HG02759 (cell line): ENCODE measurements at regions not wholly inside any gene's neighbourhood (a gene's known extent, or its start where the extent isn't known, plus 50 kb on each side); places are given as distances from the start of the nearest gene placed in this dataset.
A peak's percentile ranks its signal among the peaks of the same experiment; 100 is the strongest.

Experiments used
- ATAC-seq: cut with Tn5 transposase; IDR thresholded peaks from one replicate; pipeline ENCODE4 v1.9.1; 2021; ENCODE audit warnings: mild to moderate bottlenecking, moderate library complexity; ENCODE audit not compliant: unreplicated experiment

DNA sequence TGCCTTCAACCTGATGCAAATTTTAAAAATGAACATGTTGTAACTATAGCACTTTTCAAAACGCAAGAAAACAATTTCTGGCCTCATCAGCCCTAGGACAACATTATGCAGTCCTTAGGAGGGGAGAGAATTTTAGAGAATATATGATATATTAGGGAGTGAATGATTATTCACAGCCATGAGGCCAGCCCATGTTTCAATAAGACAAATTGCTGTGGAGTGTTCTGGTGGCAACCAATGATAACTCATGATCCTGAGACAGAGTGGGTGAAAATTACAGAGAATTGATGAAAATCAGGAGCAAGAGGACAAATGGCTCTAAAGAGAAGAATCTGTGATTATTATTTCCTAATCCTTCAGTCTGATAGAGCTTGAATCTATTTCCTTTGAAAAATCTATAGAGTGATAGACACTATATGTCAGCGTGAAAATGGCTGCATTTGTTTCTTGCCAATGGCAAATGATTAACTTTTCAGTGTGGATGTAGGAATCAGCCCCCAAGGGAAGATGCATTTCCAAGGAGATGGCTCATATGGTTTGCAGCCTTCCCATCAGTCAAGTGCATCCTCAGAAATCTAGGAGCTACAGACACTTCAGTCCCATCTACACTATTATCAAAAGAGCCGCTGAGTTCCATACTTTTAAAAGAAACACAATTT is 761.0 kb upstream of the ARRDC4 start:
- no peak for ATAC-seq

DNA sequence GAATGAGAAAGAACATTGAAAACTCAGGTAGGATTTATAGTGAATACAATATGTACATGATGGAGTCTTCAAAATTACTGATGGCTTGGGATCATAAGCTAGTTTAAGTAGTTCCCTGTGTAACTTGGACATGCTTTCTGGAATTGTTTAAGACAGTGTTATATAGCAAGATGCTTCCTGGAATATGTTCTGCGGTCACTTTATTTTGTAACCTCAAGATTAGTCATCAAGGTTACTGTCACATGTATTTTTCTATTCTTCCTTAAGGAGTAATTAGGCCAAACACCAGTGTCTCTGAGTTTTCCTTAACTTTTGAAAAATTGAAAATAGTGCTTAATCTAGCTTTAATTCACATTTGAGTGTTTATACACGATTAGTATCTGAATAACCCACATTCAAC is 760.3 kb upstream of the ARRDC4 start:
- ATAC-seq = no peak

DNA sequence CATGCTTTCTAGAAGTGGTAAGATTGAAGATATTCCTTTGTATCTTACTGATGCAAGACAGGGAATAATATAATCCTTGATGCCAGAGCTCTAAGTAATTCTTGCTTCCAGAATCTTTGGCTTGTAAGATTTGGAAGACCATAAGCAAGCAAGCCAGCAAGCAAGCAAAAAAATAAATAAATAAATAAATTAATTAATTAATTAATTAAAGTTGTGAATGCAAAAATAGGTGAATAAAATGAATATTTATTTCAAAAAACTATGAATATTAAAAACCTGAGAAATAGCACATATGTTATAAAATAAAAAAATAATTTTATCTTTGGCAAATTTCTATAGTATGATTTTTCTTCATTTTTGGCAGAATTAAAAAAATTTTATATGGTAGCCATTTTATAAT is 750.2 kb upstream of the ARRDC4 start:
- no peak for ATAC-seq

DNA sequence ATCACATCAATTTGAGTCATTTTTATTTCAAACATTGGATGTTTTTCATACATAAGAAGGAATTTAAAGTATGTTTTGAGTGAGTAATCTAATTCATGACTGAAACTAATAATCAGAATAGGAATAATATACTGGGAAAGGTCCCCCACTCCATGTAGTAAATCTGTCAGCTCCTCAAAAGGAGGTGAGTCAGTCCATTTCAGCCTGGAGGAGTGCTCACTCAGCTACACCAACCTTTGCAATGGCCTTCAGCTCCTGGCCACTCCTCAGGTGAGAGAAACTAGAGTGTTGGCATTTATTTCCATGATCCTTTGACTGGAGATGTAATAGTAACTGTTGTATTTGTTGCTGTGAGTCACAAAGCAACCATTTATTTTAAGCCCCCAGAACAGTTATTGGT is 744.9 kb upstream of the ARRDC4 start:
- ATAC-seq = no peak

GRCh38 chr15:97224191-97224641 is 736.3 kb upstream of the ARRDC4 start:
- ATAC-seq = no peak

GRCh38 chr15:97234851-97235610 is 725.5 kb upstream of the ARRDC4 start:
- ATAC-seq = peak; percentile 78

DNA sequence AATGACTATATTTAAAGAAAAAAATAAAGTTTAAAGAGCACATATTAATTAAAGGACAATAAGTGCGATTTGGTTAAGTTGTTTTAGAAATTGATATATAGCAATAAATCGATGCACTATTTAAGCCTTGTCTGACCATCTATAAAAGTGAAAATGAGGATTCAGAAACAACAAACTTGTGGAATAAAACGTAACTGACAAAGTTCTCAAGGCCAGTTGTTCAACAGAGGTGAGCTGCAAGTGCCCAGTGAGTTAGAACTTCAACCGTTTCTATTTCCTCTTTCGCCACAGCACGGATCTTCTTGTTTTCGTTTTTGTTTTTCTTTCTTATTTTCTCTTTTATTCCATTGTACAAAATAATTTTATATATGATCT is 724.9 kb upstream of the ARRDC4 start:
- ATAC-seq = no peak

- no peak for ATAC-seq
Measured at GRCh38 chr15:97236140-97236539, 724.4 kb upstream of the ARRDC4 start.

GRCh38 chr15:97237160-97237559 is 723.3 kb upstream of the ARRDC4 start:
- ATAC-seq = no peak

DNA sequence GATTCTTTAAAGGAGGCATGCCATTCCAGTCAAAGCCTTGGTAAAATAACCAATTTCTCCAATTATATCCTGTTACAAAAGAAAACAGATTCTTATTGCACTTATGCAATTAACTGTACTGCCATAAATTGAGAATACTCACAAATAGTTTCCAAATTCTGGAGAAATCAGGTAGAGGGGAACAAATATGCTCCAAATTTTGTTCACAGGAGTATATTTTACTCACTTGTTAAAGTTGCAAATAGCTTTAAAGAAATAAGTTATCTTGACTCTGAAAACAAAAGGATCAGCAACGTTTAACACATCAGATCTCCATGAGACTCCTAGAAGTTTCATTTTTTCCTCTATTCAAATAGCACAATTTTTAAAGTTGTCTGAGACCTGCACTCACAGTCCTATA is 712.1 kb upstream of the ARRDC4 start:
- ATAC-seq = no peak

GRCh38 chr15:97259943-97260342 is 700.6 kb upstream of the ARRDC4 start:
- no peak for ATAC-seq

GRCh38 chr15:97301166-97301565 is 659.3 kb upstream of the ARRDC4 start:
- no peak for ATAC-seq

DNA sequence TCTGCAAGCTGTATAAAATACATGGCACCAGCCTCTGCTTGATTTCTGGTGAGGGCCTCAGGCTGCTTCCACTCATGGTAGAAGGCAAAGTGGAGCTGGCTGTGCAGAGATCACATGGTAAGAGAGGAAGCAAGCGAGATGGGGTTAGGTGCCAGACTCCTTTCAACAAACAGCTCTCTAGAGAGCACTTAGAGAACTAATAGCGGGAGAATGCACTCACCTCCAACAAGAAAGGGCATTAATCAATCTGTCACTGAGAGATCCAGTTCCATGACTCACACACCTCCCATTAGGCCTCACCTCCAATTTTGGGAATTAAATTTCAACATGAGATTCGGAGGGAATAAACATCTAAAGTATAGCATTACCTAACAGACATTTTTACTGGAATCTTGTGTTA is 644.1 kb upstream of the ARRDC4 start:
- ATAC-seq = no peak

DNA sequence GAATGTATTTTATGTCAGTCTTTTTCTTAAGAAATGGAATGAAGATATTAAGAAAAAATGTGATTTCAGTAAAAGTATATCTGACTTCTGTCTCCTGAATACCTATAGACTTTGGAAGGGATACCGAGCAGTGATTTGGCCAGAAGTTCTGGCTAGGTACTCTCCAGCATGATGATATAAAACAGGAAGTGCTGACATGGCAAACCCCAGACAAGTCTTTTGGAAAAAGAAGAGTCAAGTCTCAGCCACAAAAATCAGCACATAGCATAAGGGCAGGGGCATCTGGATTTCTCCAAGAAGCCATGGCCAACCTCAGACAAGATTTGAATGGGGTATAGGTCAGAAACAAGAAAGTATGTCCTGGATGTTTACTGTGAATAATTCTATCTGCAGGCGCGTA is 643.3 kb upstream of the ARRDC4 start:
- no peak for ATAC-seq

- ATAC-seq = no peak
Measured at GRCh38 chr15:97319291-97319690, 641.2 kb upstream of the ARRDC4 start.

- ATAC-seq = no peak
Measured at GRCh38 chr15:97346221-97346620, 614.3 kb upstream of the ARRDC4 start.

DNA sequence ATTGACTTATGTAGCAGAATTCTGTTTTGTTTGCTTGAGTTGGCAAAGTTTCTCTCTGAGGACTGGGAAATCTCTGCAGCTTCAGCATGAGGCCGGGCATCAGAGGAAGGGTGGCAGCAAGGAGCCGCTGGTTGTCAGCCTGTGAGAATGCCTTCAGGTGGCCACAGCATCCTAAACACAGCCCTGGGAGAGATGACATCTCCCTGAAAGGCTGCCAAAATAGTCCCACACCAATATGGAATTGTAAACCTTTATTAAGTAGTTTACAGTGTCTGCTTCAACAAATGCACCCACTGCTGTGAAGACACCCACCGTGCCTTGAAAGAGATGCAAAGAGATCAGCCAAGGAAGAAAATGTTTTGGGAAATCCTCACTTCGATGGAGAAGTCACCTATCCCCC is 609.7 kb upstream of the ARRDC4 start:
- ATAC-seq = no peak

- ATAC-seq = no peak
Measured at GRCh38 chr15:97383516-97383915, 577.0 kb upstream of the ARRDC4 start.

DNA sequence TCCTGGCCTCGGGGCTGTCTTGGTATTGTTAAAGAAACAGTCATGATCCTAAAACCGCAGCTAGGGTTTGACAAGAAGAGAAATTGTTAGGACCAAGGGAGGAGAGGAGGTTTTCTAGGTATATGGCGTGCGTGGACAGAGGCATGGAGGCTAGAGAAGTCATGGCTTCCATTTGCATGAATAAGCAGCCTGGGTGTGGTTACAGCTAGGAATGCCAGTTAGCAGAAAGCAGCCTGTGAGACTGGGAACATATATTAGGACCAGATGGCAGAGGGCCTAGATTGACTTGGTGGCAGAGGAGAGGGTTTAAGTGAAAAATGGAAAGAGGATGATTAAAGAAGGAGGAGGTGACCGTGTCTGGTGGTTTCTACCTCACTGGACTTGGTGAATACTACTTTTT is 573.6 kb upstream of the ARRDC4 start:
- no peak for ATAC-seq

DNA sequence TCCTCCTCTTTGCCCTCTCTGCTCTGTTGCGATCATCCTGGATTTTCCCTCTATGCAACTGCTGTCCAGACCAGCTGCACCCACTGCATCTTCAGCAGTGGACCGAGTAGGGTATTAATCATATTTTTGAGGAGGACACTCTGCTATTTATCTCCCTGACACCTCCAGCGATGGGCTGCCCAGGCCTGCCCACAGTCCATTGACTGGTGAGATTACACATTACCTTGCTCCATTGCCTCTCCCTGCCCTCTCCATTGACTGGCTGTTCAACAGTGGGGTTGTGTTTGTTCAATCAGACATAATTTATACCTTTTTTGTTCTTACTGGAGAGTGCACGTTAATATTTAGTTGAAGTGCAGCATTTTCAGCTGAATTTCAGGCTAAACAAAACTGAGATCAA is 559.3 kb upstream of the ARRDC4 start:
- ATAC-seq = no peak

- no peak for ATAC-seq
Measured at GRCh38 chr15:97401970-97402369, 558.5 kb upstream of the ARRDC4 start.

DNA sequence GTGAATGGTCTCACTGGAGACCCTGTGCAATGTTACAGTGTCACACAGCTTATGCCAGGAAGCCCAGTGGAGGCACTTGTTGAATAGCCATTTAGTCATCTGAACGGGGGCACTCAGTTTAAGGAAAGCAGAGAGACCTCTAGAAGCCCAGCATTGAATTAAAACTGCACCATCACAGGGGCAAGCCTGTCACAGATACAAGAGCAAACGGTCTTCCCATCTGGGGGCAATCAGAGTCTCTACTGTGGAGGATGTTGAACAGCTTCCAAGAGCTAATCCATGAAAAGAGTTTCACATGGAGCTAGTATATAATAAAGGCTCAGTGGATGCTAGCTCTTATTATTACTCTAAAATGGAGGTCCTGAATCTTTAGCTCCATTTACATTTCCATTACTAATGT is 553.7 kb upstream of the ARRDC4 start:
- no peak for ATAC-seq
